SK-N-MC (cell line): ENCODE measurements at regions not wholly inside any gene's neighbourhood (a gene's known extent, or its start where the extent isn't known, plus 50 kb on each side); places are given as distances from the start of the nearest gene placed in this dataset.

ENCODE experiments used
- DNase-seq: peaks from one replicate; pipeline ENCODE4 v3.0.0-alpha.2; 2011; ENCODE audit warnings: low read depth, low spot score
- H3K27ac ChIP-seq: fragments of 200-600 bp; sonication (generic); 2 replicates; pipeline ENCODE4 v1.5.1; 2016; ENCODE audit warnings: mixed run types
- H3K36me3 ChIP-seq: fragments of 200-600 bp; sonication (generic); 2 replicates; pipeline ENCODE4 v1.6.1; 2017; ENCODE audit warnings: antibody characterized with exemption, low read length, mixed read lengths; ENCODE audit not compliant: insufficient read depth
- H3K4me3 ChIP-seq: fragments of 200-600 bp; sonication (generic); 2 replicates; pipeline ENCODE4 v1.5.1; 2016
- H3K9ac ChIP-seq: fragments of 200-600 bp; sonication (generic); 2 replicates; pipeline ENCODE4 v1.8.0; 2017; ENCODE audit warnings: mixed run types, mixed read lengths; ENCODE audit not compliant: insufficient read length
- H3K9me3 ChIP-seq: fragments of 200-600 bp; sonication (generic); 2 replicates; pipeline ENCODE4 v1.6.1; 2017; ENCODE audit warnings: low read depth, mild to moderate bottlenecking, antibody characterized with exemption, low read length, moderate library complexity, mixed read lengths
- EZH2 ChIP-seq: fragments of 200-600 bp; sonication (generic); IDR thresholded peaks from one replicate; pipeline ENCODE4 v1.6.1; 2017; ENCODE audit warnings: antibody characterized with exemption
- FOXP2 ChIP-seq: optimal IDR thresholded peaks from 2 replicates; pipeline ENCODE3; 2011; ENCODE audit warnings: mild to moderate bottlenecking, moderate library complexity; ENCODE audit not compliant: insufficient read depth; ENCODE audit errors: extremely low read length, control extremely low read depth
- POLR2AphosphoS5 ChIP-seq: IDR thresholded peaks from 2 replicates; pipeline ENCODE4 v1.6.1; 2012; ENCODE audit warnings: mild to moderate bottlenecking, low read depth, low read length, borderline replicate concordance

- H3K36me3 ChIP-seq = no peaks in the 10 kb centered on the region
- DNase-seq = no peak
- no peak overlapping the region for H3K27ac ChIP-seq
- H3K4me3 ChIP-seq = no peak overlapping the region
- H3K9me3 ChIP-seq = no peaks in the 10 kb centered on the region
- TF ChIP-seq EZH2 (no peak), FOXP2 (no peak), POLR2AphosphoS5 (no peak)
- no peak overlapping the region for H3K9ac ChIP-seq
Measured at GRCh38 chr21:45592208-45592619, 50.0 kb upstream of the SLC19A1 start.

DNA sequence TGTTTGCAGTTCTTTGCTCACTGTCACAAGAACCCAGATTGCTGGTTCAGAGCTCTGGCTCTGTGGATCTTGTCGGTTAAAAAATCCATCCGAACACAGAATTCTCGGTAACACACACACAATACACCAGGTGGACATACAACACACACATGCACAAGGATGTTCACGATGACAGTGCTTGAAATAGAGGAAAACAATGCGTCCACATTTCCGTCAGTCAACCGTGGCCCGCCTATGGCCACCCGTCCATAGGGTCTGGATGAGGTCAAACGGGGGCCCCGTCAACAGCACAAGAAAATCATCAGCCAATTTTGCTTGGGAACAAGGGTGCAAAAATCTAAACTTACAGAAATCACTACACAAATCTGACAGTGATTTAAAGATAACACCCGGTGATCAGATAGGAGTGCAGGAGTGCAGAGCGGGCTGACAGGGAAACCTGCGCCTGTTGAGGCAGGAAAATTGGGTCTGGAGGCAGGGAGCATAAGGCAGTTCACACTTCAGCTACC, 50.4 kb upstream of the SLC19A1 start:
- TF ChIP-seq EZH2 (no peak), POLR2AphosphoS5 (no peak), FOXP2 (no peak)
- Histone ChIP-seq H3K9ac (no peak overlapping the region), H3K9me3 (no peaks in the 10 kb centered on the region), H3K4me3 (no peak overlapping the region), H3K27ac (no peak overlapping the region), H3K36me3 (no peaks in the 10 kb centered on the region)
- no peak for DNase-seq

GRCh38 chr21:45593162-45594022, 50.1 kb upstream of the PCBP3 start:
- TF ChIP-seq EZH2 = no peak
- no peak for TF ChIP-seq POLR2AphosphoS5
- no peak for TF ChIP-seq FOXP2
- Histone ChIP-seq H3K9me3 (no peaks in the 10 kb centered on the region), H3K36me3 (no peaks in the 10 kb centered on the region), H3K27ac (no peak overlapping the region), H3K4me3 (peak overlapping the region; percentile 64), H3K9ac (peak overlapping the region; percentile 49)
- no peak for DNase-seq
